ENCODE measurements at regions not wholly inside any gene's neighbourhood (a gene's known extent, or its start where the extent isn't known, plus 50 kb on each side); places are given as distances from the start of the nearest gene placed in this dataset.
"Not testable (repeated sequence)": the region's sequence is repeated elsewhere in the genome, so short reads cannot be mapped to it uniquely, and the experiment has no call there.

GRCh38 chr5:130501151-130501865, 597.0 kb downstream of the CHSY3 start:
- Mint-ChIP-seq H3K4me3 (no peak overlapping the region), H3K27ac (no peak overlapping the region), H3K9me3 (peaks cover 2% of the 10 kb centered on the region in 2 donors), H3K27me3 (ENCODE audit: low read depth in 2 of 2) (no peaks in the 10 kb centered on the region), H3K36me3 (no peaks in the 10 kb centered on the region), H3K4me1 (no peaks in the 10 kb centered on the region)
- intact Hi-C loops (cut with micrococcal nuclease): no loop called here
- TF ChIP-seq CTCF (IDR thresholded peaks at IDR 0.05): no peak
- Histone ChIP-seq H3K27ac (ENCODE audit: low read length) (no peak overlapping the region), H3K4me1 (ENCODE audit: control insufficient read depth, insufficient read depth, low read length) (no peaks in the 10 kb centered on the region), H3K4me3 (ENCODE audit: low read length) (no peak overlapping the region), H3K36me3 (ENCODE audit: control insufficient read depth, insufficient read depth, low read length) (no peaks in the 10 kb centered on the region), H3K27me3 (ENCODE audit: control insufficient read depth, insufficient read depth, low read length) (no peaks in the 10 kb centered on the region), H3K9me3 (ENCODE audit: control insufficient read depth, insufficient read depth, low read length) (no peaks in the 10 kb centered on the region)
- ATAC-seq (no peak), DNase-seq (no peak)
- WGBS (ENCODE audit: insufficient coverage): no CpG with 5 or more reads among the region's 3 CpGs

GRCh38 chr5:130500495-130500894, 596.2 kb downstream of the CHSY3 start:
- H3K27me3 Mint-ChIP-seq (ENCODE audit: low read depth in 2 of 2); H3K4me1 Mint-ChIP-seq; H3K36me3 Mint-ChIP-seq; H3K9me3 ChIP-seq (ENCODE audit: control insufficient read depth, insufficient read depth, low read length); H3K36me3 ChIP-seq (ENCODE audit: control insufficient read depth, insufficient read depth, low read length); DNase-seq; H3K27ac Mint-ChIP-seq; intact Hi-C loops (cut with micrococcal nuclease); H3K27ac ChIP-seq (ENCODE audit: low read length); ATAC-seq; H3K4me1 ChIP-seq (ENCODE audit: control insufficient read depth, insufficient read depth, low read length); H3K4me3 Mint-ChIP-seq; H3K4me3 ChIP-seq (ENCODE audit: low read length); H3K9me3 Mint-ChIP-seq; H3K27me3 ChIP-seq (ENCODE audit: control insufficient read depth, insufficient read depth, low read length): not testable (repeated sequence)
- WGBS (ENCODE audit: insufficient coverage): 88% methylated on average over 2 of the region's 4 CpGs

- no peaks in the 10 kb centered on the region for H3K27me3 Mint-ChIP-seq (ENCODE audit: low read depth in 2 of 2)
- intact Hi-C loops (cut with micrococcal nuclease): no loop called here
- no peak for TF ChIP-seq CTCF (IDR thresholded peaks at IDR 0.05)
- H3K27ac Mint-ChIP-seq: no peak overlapping the region
- DNase-seq (no peak), ATAC-seq (no peak)
- no peaks in the 10 kb centered on the region for H3K4me1 ChIP-seq (ENCODE audit: control insufficient read depth, insufficient read depth, low read length)
- H3K9me3 Mint-ChIP-seq: peaks cover 14 to 15% of the 10 kb centered on the region in 2 donors
- H3K27ac ChIP-seq (ENCODE audit: low read length): no peak overlapping the region
- no peak overlapping the region for H3K4me3 ChIP-seq (ENCODE audit: low read length)
- no peak overlapping the region for H3K4me3 Mint-ChIP-seq
- H3K9me3 ChIP-seq (ENCODE audit: control insufficient read depth, insufficient read depth, low read length): no peaks in the 10 kb centered on the region
- H3K36me3 Mint-ChIP-seq: no peaks in the 10 kb centered on the region
- WGBS (ENCODE audit: insufficient coverage): 80% methylated on average over 1 of the region's 1 CpG
- H3K27me3 ChIP-seq (ENCODE audit: control insufficient read depth, insufficient read depth, low read length): no peaks in the 10 kb centered on the region
- no peaks in the 10 kb centered on the region for H3K36me3 ChIP-seq (ENCODE audit: control insufficient read depth, insufficient read depth, low read length)
- H3K4me1 Mint-ChIP-seq: no peaks in the 10 kb centered on the region
Measured at GRCh38 chr5:130496215-130496614, 592.0 kb downstream of the CHSY3 start.

GRCh38 chr5:130488252-130488651, 584.0 kb downstream of the CHSY3 start:
- no peak overlapping the region for H3K4me3 ChIP-seq (ENCODE audit: low read length)
- ATAC-seq: no peak
- H3K4me1 Mint-ChIP-seq: no peaks in the 10 kb centered on the region
- H3K27ac Mint-ChIP-seq: no peak overlapping the region
- intact Hi-C loops (cut with micrococcal nuclease): no loop called here
- no peak for DNase-seq
- 53% methylated on average over 1 of the region's 1 CpG for WGBS (ENCODE audit: insufficient coverage)
- peaks cover 5% of the 10 kb centered on the region for H3K9me3 ChIP-seq (ENCODE audit: control insufficient read depth, insufficient read depth, low read length)
- H3K9me3 Mint-ChIP-seq: peaks cover 11% of the 10 kb centered on the region in 2 donors
- no peak overlapping the region for H3K4me3 Mint-ChIP-seq
- H3K27me3 Mint-ChIP-seq (ENCODE audit: low read depth in 2 of 2): no peaks in the 10 kb centered on the region
- no peak overlapping the region for H3K27ac ChIP-seq (ENCODE audit: low read length)
- no peak for TF ChIP-seq CTCF (IDR thresholded peaks at IDR 0.05)
- H3K36me3 Mint-ChIP-seq: no peaks in the 10 kb centered on the region
- no peaks in the 10 kb centered on the region for H3K36me3 ChIP-seq (ENCODE audit: control insufficient read depth, insufficient read depth, low read length)
- H3K4me1 ChIP-seq (ENCODE audit: control insufficient read depth, insufficient read depth, low read length): no peaks in the 10 kb centered on the region
- H3K27me3 ChIP-seq (ENCODE audit: control insufficient read depth, insufficient read depth, low read length): no peaks in the 10 kb centered on the region

Data from natural killer cell (primary cell).